Natural killer cell treated with Interleukin-12 subunit alpha and Interleukin-12 subunit beta and Interleukin-15 and Interleukin-18, amount 100 ng/mL, for 72 hours (primary cell): ENCODE measurements at regions not wholly inside any gene's neighbourhood (a gene's known extent, or its start where the extent isn't known, plus 50 kb on each side); places are given as distances from the start of the nearest gene placed in this dataset.

Experiments used
- ATAC-seq, 2 donors: fragments of 150-1000 bp; cut with Tn5 transposase in 1 of 2; sonication (Bioruptor Pico), chemical (Tn5 transposase) in 1 of 2; 2 replicates each; pipeline ENCODE4 v1.10.0; 2021
- DNase-seq: peaks from one replicate; pipeline ENCODE4 v3.0.0; 2022; ENCODE audit warnings: low spot score
- H3K27ac Mint-ChIP-seq, 2 donors: 1 replicate in 1 of 2; 2 replicates in 1 of 2; pipeline ENCODE4 v1.8.0; 2022; ENCODE audit warnings: mixed read lengths in 2 of 2, mild to moderate bottlenecking in 1 of 2, moderate library complexity in 1 of 2
- H3K27me3 Mint-ChIP-seq, 2 donors: 1 replicate in 1 of 2; 2 replicates in 1 of 2; pipeline ENCODE4 v1.8.0; 2022; ENCODE audit warnings: mixed read lengths in 2 of 2
- H3K36me3 Mint-ChIP-seq: one replicate; pipeline ENCODE4 v1.8.0; 2022; ENCODE audit warnings: mixed read lengths
- H3K4me1 Mint-ChIP-seq, 2 donors: 1 replicate in 1 of 2; 2 replicates in 1 of 2; pipeline ENCODE4 v1.8.0; 2022; ENCODE audit warnings: low read depth in 2 of 2, mixed read lengths in 2 of 2, mild to moderate bottlenecking in 1 of 2
- H3K4me3 Mint-ChIP-seq: one replicate; pipeline ENCODE4 v1.8.0; 2022; ENCODE audit warnings: mixed read lengths
- H3K9me3 Mint-ChIP-seq: 2 replicates; pipeline ENCODE4 v1.8.0; 2022; ENCODE audit warnings: mixed read lengths

- Mint-ChIP-seq H3K27me3 (peaks cover 25 to 34% of the 10 kb centered on the region in 2 donors), H3K4me3 (no peak overlapping the region), H3K36me3 (no peaks in the 10 kb centered on the region), H3K27ac (no peak overlapping the region), H3K4me1 (peaks cover 5 to 6% of the 10 kb centered on the region in 2 donors), H3K9me3 (no peaks in the 10 kb centered on the region)
- ATAC-seq: no peak
- no peak for DNase-seq
Observed at GRCh38 chr5:96582343-96582742, 79.8 kb upstream of the CAST start.

DNA sequence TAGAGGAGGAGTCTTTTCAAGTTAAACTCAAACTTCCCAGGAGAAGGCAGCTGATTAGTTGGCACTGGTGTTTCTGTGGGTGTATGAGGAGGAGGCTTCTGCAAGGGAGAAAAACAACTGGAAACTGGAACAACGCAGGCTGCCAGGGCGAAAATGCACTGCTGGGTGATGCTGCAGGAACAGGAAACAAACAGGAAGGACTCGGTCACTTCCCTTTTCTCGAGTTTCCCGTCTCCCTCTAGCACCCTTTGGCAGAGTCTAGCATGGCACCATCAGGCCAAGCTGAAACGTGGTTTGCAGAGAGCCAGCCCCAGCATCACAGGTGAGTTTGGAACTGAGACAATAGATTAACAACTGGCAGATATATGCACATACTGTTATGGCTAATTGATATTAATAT lies 77.5 kb upstream of the CAST start:
- H3K27ac Mint-ChIP-seq: no peak overlapping the region

DNA sequence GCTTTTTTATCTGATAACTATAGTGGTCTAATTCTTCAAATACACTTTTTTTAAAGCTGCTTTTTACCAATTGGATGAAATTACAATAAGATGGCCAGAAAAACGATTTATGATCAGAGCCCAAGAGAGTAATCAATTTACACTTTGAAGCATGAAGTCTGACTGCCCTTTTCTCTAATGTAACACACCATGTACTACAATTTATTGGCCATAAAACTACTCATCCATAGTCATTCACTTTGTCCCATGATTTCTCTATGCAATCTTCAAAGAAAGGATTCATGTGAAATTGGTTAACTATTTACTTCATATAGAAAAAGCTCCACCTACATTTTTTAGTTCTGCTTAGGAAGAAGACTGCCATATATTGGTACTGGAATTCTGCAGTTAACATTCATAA lies 73.6 kb upstream of the CAST start:
- H3K27me3 Mint-ChIP-seq: peaks cover 31 to 49% of the 10 kb centered on the region in 2 donors
- ATAC-seq: no peak

More for the DNA sequence above, 77.5 kb upstream of the CAST start:
- Mint-ChIP-seq H3K4me3 (no peak overlapping the region), H3K36me3 (no peaks in the 10 kb centered on the region), H3K9me3 (no peaks in the 10 kb centered on the region), H3K27me3 (peaks cover 21 to 33% of the 10 kb centered on the region in 2 donors), H3K4me1 (peaks cover 5 to 6% of the 10 kb centered on the region in 2 donors)
- no peak for DNase-seq
- no peak for ATAC-seq

DNA sequence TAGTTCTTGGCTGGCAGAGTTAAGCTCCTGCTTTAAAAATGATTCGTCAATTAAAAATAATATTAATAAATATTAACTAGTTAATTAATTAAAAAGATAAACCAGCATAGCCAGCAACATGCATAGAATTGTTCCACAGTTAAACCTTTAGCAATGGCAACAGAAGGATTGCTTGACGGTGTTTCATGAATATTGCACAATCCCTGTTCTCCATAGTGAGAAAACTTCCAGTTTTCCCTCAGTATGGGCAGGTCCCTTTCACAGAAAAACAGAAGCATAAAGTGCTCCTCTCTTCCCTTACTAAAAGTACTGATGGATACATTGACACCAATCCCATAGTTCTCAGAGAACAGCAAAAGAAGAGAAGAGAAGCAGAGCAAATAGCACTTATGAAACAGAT lies 71.4 kb upstream of the CAST start:
- peaks cover 32% of the 10 kb centered on the region in 2 donors for H3K27me3 Mint-ChIP-seq
- H3K27ac Mint-ChIP-seq: no peak overlapping the region
- H3K9me3 Mint-ChIP-seq: no peaks in the 10 kb centered on the region
- H3K36me3 Mint-ChIP-seq: no peaks in the 10 kb centered on the region
- ATAC-seq (no peak), DNase-seq (no peak)
- no peaks in the 10 kb centered on the region for H3K4me1 Mint-ChIP-seq
- no peak overlapping the region for H3K4me3 Mint-ChIP-seq

More for the DNA sequence above, 73.6 kb upstream of the CAST start:
- Mint-ChIP-seq H3K36me3 (no peaks in the 10 kb centered on the region), H3K4me1 (peaks cover 5 to 6% of the 10 kb centered on the region in 2 donors), H3K9me3 (no peaks in the 10 kb centered on the region), H3K27ac (no peak overlapping the region), H3K4me3 (no peak overlapping the region)
- DNase-seq: no peak

- H3K4me3 Mint-ChIP-seq: no peak overlapping the region
- no peaks in the 10 kb centered on the region for H3K36me3 Mint-ChIP-seq
- no peak for ATAC-seq
- DNase-seq: no peak
- peaks cover 20 to 28% of the 10 kb centered on the region in 2 donors for H3K27me3 Mint-ChIP-seq
- H3K4me1 Mint-ChIP-seq: no peaks in the 10 kb centered on the region
- H3K9me3 Mint-ChIP-seq: no peaks in the 10 kb centered on the region
- H3K27ac Mint-ChIP-seq: no peak overlapping the region
Observed at GRCh38 chr5:96595300-96596090, 66.7 kb upstream of the CAST start.

GRCh38 chr5:96597438-96598020 lies 64.6 kb upstream of the CAST start:
- Mint-ChIP-seq H3K4me3 (no peak overlapping the region), H3K36me3 (no peaks in the 10 kb centered on the region), H3K4me1 (no peaks in the 10 kb centered on the region), H3K9me3 (no peaks in the 10 kb centered on the region), H3K27ac (no peak overlapping the region), H3K27me3 (peaks cover 21 to 28% of the 10 kb centered on the region in 2 donors)
- ATAC-seq (no peak), DNase-seq (no peak)

DNA sequence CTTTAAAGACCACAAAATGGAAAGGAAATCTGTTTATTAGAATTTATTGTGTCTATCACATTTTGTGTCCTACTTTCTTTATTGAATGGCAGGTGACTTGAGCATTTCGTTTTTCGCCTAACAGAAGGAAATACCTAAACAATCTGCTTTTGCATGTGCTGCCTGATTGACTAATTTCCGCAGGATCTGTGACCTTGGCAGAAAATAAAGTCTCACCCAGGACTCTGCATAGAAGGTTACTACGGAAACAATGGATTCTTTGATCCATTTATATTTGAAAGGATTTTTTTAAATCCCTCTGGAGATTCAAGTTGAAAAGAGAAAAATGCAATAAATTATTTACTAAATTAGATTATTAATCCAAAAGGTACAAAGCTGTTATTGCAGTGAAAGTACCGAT lies 61.0 kb upstream of the CAST start:
- Mint-ChIP-seq H3K9me3 (no peaks in the 10 kb centered on the region), H3K36me3 (no peaks in the 10 kb centered on the region), H3K27ac (no peak overlapping the region), H3K27me3 (peaks cover 9 to 10% of the 10 kb centered on the region in 2 donors), H3K4me1 (no peaks in the 10 kb centered on the region), H3K4me3 (no peak overlapping the region)
- ATAC-seq: no peak
- DNase-seq: no peak

DNA sequence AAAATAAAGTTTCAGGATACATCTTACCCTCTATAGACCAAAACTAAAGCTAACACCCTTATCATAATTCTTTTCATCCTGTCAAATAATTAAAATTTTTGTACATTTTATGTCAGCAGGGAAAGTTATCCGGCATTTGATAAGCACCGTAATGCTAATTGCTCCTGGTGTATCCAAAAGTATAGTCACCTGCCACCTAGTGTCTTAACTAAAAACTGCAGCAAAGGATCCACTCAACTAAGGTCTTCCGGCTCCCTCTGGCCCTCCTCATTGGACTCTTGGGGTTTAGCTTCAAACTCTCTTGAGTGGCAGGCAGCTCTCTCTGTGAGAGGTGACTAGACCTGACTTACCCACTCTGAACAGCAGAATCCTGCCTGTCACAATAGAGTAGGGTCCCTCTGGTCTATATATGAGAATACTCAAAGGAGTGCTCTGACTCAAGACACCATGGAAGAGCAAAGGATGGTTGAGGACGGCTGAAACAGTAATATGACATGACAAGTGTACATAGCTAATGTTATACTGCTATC lies 60.4 kb upstream of the CAST start:
- ATAC-seq: peak; percentile 71 to 74
- no peak overlapping the region for H3K27ac Mint-ChIP-seq
- no peaks in the 10 kb centered on the region for H3K9me3 Mint-ChIP-seq
- H3K36me3 Mint-ChIP-seq: no peaks in the 10 kb centered on the region
- H3K4me3 Mint-ChIP-seq: no peak overlapping the region
- H3K27me3 Mint-ChIP-seq: peaks cover 9 to 10% of the 10 kb centered on the region in 2 donors
- no peaks in the 10 kb centered on the region for H3K4me1 Mint-ChIP-seq
- DNase-seq: peak; percentile 71

DNA sequence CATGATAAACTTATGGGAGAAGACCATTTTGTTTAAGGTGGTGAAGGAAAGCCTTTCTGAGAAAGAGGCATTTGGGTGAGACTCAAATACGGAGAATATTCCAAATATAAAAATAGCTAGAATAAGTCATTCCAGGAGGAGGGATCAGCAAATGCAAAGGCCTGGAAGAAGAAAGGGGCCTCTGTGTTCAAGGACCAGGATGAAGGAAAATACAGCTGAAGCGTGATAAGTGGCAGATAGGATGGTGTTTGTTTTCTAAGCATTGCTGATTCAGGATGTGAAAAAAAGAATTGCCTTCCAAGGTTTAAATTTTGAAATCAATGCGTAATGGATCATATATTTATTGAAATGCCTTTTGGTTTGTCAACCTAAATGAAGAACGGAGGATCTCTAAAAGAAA lies 59.4 kb upstream of the CAST start:
- Mint-ChIP-seq H3K36me3 (no peaks in the 10 kb centered on the region), H3K27me3 (peaks cover 7 to 9% of the 10 kb centered on the region in 2 donors), H3K4me3 (no peak overlapping the region), H3K4me1 (no peaks in the 10 kb centered on the region), H3K27ac (no peak overlapping the region), H3K9me3 (no peaks in the 10 kb centered on the region)
- DNase-seq (no peak), ATAC-seq (no peak)

DNA sequence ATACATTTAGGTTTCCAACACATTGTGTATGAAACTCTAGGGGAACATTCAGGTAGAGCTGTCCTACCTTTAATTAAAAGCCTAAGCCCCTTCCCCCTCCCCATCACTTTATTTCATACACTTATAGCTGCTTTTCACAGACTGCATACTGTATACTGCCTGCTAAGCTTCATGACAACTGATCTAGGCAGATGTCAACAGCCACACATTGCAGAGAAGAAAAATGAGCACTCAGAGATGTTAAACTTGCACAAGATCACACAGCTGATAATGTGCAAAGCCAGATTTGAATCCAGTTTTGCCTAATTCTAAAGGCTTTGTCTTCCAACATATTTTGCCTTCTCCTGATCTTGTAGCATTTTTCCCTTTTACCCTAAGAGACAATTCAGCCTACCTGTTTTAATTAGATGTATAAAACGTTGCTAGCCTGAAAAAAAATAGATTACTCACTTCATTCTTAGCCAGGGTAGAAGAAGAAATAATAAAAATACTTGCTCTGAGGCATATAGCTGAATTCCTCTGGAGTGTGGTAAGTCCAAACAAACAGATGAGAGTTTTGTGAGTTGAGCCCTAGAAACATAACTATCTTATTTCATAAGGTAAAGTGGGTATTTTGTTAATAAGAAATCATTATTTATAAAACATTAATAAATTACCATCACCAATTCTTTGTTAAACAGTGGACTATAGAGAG lies 56.9 kb upstream of the CAST start:
- DNase-seq (no peak), ATAC-seq (no peak)
- H3K4me3 Mint-ChIP-seq: no peak overlapping the region
- H3K27ac Mint-ChIP-seq: no peak overlapping the region
- H3K9me3 Mint-ChIP-seq: no peaks in the 10 kb centered on the region
- H3K27me3 Mint-ChIP-seq: peaks cover 12 to 25% of the 10 kb centered on the region in 2 donors
- no peaks in the 10 kb centered on the region for H3K4me1 Mint-ChIP-seq
- no peaks in the 10 kb centered on the region for H3K36me3 Mint-ChIP-seq

DNA sequence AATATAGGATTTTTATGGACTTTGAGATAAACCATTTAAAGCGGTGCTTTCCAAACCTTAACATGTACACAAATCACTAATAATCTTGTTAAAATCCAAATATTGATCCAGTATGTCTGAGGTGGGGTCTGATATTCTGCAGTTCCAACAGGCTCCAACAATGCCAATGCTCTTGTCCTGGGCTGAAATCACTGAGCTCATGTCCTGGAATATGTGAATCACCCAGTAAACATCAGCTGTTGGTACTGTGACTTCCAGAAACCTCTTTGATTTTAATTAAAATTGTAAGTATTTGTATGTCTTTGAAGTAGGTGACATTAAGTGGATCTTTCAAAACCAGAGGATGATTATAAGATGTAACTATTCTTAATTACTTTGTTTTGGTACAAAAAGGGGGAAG lies 52.8 kb upstream of the CAST start:
- DNase-seq: no peak
- ATAC-seq: no peak
- Mint-ChIP-seq H3K4me3 (no peak overlapping the region), H3K27me3 (peaks cover 22 to 37% of the 10 kb centered on the region in 2 donors), H3K36me3 (no peaks in the 10 kb centered on the region), H3K9me3 (no peaks in the 10 kb centered on the region), H3K4me1 (peaks cover 6% of the 10 kb centered on the region in 2 donors), H3K27ac (no peak overlapping the region)

- Mint-ChIP-seq H3K27me3 (peaks cover 25 to 37% of the 10 kb centered on the region in 2 donors), H3K4me1 (peaks cover 6% of the 10 kb centered on the region in 2 donors)
- no peak for ATAC-seq
Observed at GRCh38 chr5:96610747-96611146, 51.4 kb upstream of the CAST start.

GRCh38 chr5:96611946-96612345 lies 50.2 kb upstream of the CAST start:
- no peak for ATAC-seq
- H3K9me3 Mint-ChIP-seq: no peaks in the 10 kb centered on the region
- no peaks in the 10 kb centered on the region for H3K36me3 Mint-ChIP-seq
- peaks cover 25 to 37% of the 10 kb centered on the region in 2 donors for H3K27me3 Mint-ChIP-seq
- no peak overlapping the region for H3K4me3 Mint-ChIP-seq
- H3K27ac Mint-ChIP-seq: no peak overlapping the region
- peaks cover 6% of the 10 kb centered on the region in 2 donors for H3K4me1 Mint-ChIP-seq
- no peak for DNase-seq

More at GRCh38 chr5:96610747-96611146, 51.4 kb upstream of the CAST start:
- H3K9me3 Mint-ChIP-seq: no peaks in the 10 kb centered on the region
- H3K36me3 Mint-ChIP-seq: no peaks in the 10 kb centered on the region
- no peak overlapping the region for H3K4me3 Mint-ChIP-seq
- no peak for DNase-seq
- H3K27ac Mint-ChIP-seq: no peak overlapping the region
